SK-N-SH treated with all-trans-retinoic acid at 6 μM for 48 hours (cell line): ENCODE measurements at regions not wholly inside any gene's neighbourhood (a gene's known extent, or its start where the extent isn't known, plus 50 kb on each side); places are given as distances from the start of the nearest gene placed in this dataset.

Experiments used
- ARNTL ChIP-seq: fragments of 450-650 bp; formaldehyde crosslinking; IDR thresholded peaks from 2 replicates; pipeline ENCODE4 v1.5.0; 2020; ENCODE audit warnings: low read depth, mild to moderate bottlenecking, moderate library complexity, borderline replicate concordance
- CREB5 ChIP-seq: fragments of 250-450 bp; sonication (Bioruptor Pico); IDR thresholded peaks from 2 replicates; pipeline ENCODE4 v1.5.1; 2020; ENCODE audit warnings: low read depth, mild to moderate bottlenecking, moderate library complexity
- CSDC2 ChIP-seq: fragments of 250-450 bp; sonication (Bioruptor Pico); IDR thresholded peaks from 2 replicates; pipeline ENCODE4 v1.5.0; 2020; ENCODE audit warnings: mild to moderate bottlenecking, moderate library complexity
- ESRRG ChIP-seq: fragments of 250-450 bp; sonication (Bioruptor Pico); IDR thresholded peaks from 2 replicates; pipeline ENCODE4 v1.6.1; 2021; ENCODE audit warnings: mild to moderate bottlenecking
- TOX ChIP-seq: fragments of 250-450 bp; sonication (Bioruptor Pico); IDR thresholded peaks from 2 replicates; pipeline ENCODE4 v1.8.0; 2021; ENCODE audit warnings: mild to moderate bottlenecking, moderate library complexity, borderline replicate concordance
- ZFP3 ChIP-seq: fragments of 250-450 bp; sonication (Bioruptor Pico); IDR thresholded peaks from 2 replicates; pipeline ENCODE4 v1.5.0; 2020; ENCODE audit warnings: mild to moderate bottlenecking, moderate library complexity
- ZFP30 ChIP-seq: fragments of 450-650 bp; formaldehyde crosslinking; IDR thresholded peaks from 2 replicates; pipeline ENCODE4 v1.5.0; 2022; ENCODE audit warnings: mild to moderate bottlenecking, moderate library complexity
- TF ChIP-seq, protein P1 (sequence below): fragments of 250-450 bp; sonication (Bioruptor Pico); IDR thresholded peaks from 2 replicates; pipeline ENCODE4 v1.8.0; 2020; ENCODE audit warnings: mild to moderate bottlenecking, moderate library complexity, borderline replicate concordance

DNA sequence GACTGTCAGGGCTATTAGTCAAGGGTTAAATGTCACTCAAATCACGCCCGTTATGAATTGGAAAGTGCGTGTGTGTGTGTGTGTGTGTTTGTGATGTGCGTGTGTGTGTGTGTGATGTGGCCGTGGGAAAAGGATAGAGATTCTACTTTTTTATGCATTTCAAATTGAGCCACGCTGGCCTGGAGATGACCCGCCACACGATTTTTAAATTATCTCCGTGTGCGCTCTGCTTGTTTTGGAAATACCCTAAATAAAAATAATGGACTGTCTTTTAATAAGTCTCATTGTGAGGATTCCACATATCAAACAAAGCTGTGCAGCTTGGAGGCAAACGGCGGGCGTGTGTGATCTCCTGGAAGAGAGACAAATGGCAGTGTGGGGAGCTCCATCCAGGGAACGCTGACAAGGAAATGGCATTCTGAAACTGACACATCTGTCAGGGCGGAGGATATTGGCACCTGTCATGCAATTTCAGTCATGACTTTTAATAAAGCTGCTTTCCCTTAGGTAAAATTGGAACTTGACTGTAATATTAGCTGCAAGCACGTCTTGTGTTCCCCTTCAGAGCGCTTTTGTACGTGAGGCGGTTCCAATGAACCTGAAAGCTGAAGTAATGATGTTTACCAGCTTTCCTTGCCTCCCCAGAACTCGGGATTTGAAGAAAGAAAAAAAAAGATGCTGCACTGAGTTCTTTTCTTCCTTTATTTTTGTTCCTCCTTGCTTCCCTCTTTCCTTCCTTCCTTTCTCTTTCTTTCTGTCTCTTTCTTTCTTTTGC lies 381.8 kb upstream of the SMIM21 start:
- TF ChIP-seq, protein P1, sequence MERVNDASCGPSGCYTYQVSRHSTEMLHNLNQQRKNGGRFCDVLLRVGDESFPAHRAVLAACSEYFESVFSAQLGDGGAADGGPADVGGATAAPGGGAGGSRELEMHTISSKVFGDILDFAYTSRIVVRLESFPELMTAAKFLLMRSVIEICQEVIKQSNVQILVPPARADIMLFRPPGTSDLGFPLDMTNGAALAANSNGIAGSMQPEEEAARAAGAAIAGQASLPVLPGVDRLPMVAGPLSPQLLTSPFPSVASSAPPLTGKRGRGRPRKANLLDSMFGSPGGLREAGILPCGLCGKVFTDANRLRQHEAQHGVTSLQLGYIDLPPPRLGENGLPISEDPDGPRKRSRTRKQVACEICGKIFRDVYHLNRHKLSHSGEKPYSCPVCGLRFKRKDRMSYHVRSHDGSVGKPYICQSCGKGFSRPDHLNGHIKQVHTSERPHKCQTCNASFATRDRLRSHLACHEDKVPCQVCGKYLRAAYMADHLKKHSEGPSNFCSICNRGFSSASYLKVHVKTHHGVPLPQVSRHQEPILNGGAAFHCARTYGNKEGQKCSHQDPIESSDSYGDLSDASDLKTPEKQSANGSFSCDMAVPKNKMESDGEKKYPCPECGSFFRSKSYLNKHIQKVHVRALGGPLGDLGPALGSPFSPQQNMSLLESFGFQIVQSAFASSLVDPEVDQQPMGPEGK (CRISPR knock-in tag), result no peak
- no peak for TF ChIP-seq CSDC2
- no peak for TF ChIP-seq ARNTL
- TF ChIP-seq CREB5 (CRISPR knock-in tag), result no peak
- no peak for TF ChIP-seq TOX (CRISPR knock-in tag)
- TF ChIP-seq ZFP30 (CRISPR knock-in tag), result no peak
- TF ChIP-seq ZFP3 (CRISPR knock-in tag), result no peak
- no peak for TF ChIP-seq ESRRG (CRISPR knock-in tag)
